Stimulated activated CD8-positive, alpha-beta memory T cell treated with anti-CD3 and anti-CD28 coated beads, Interleukin-4, amount 100 ng/mL, for 48 hours (primary cell): ENCODE measurements at regions not wholly inside any gene's neighbourhood (a gene's known extent, or its start where the extent isn't known, plus 50 kb on each side); places are given as distances from the start of the nearest gene placed in this dataset.
"Not testable (repeated sequence)": the region's sequence is repeated elsewhere in the genome, so short reads cannot be mapped to it uniquely, and the experiment has no call there.

Source experiments
- DNase-seq: peaks from one replicate; pipeline ENCODE4 v3.0.0-alpha.2; 2020

DNA sequence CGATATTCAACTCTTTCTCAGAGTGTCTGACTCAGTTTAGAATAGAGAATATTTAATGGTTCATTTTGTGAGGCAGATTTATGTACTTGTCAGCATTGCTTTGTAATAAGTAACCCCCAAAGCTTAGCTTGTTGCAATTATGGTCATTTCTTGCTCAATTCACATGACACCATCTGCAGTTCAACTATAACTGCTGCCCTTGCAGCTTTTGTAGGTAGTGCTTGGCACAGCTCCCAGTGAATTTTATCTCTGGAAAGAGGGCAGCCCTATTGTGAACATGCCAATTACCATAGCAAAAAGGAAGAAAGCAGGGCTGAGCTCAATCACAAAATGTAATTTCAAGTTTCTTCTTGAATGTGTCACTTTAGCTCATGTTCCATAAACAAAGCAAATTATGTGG lies 1587.7 kb upstream of the ACO1 start:
- no peak for DNase-seq

DNA sequence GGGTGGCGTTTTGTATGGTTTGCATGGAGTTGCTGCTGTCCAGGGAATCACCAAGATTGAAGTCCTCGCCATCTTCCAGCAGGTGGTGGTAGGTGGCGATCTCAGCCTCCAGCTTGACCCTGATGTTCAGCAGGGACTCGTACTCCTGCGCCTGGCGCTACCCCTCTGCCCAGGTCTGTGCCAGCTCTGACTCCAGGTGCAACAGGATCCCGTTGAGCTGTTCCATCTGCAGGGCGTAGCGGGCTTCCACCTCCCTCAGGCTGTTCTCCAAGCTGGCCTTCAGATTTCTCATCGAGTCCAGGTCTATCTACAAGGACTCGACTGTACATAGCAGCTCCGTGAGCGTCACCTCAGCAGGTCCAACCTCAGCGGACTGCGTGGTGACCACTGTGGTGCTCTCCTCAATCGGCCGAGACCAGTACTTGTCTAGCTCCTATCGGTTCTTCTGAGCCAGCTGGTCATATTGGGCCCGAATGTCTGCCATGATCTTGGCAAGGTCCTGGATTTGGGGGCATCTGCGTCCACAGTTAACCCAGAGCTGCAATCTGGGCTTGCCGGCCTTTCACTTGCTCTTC lies 1584.8 kb upstream of the ACO1 start:
- DNase-seq = no peak

DNA sequence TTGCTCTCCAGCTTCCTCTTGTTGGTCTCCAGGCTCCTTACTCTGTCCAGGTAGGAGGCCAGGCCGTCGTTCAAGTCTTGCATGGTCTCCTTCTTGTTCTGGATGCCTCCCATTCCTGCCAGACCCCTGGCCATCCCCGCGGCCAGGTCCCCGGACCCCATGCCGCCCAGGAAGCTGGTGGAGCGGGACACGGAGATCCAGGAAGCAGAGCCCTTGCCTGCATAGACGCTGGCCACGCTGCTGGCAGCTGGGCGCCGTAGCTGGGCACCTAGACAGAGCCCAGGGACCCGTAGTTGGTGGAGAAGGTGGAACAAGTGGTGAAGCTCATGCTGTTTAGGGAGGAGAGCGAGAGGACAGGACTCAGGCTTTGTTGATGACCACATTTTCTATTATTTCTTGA lies 1584.0 kb upstream of the ACO1 start:
- no peak for DNase-seq

DNA sequence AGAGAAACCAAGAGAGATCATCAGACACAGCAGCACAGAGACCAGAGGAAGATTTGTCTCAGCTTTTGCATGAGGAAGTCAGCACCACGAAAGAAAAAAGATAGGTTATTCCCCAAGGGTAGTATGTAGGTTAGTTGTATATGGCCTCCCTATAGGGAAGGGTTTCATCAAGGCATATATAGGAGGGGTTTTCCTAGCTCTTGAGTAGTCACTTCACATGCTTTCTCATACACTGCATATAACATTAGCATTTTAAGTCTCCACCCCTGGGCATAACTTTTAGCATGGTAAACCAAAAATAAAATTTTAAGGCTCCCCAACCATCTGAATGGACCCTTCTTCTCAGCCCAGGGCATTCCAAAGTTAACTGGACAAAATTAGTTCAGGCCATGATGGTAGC lies 1571.6 kb upstream of the ACO1 start:
- DNase-seq = no peak

DNA sequence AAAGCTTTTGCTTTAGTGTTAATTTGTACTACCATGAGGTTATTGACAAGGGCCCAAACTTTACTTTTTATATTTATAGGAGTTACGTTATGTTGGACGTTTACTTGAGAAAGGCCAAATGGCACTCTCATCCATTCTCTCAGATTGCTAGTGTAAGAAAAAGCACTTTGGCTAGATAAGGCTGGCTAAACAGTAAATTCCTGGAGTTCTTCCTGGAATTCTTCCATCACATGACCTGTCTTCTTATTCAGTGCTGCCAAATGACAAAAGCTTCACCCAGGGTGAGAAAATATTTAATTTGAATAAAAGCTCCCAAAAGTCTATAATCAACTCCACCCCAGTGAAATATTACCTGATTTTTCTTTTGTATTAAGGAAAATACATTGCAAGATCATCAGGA lies 1568.9 kb upstream of the ACO1 start:
- DNase-seq = no peak

DNA sequence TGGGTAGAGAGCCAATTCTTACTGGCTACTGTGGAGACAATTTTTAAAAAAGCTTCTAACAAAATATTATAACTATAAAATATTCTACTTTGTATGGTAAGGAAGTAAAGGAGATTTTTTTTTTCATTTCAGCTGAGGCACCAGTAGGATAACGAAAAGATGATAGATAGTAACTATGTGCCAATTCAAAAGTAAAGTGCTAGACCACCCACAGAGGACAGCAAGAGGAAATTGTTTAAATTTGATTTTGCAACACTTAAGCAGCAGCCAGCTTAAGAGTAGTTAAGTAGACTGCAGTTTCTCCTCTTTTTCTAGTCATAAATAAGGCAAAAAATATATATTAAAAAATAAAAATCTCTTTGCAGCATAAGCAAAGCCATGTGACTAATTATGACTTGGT lies 1539.3 kb upstream of the ACO1 start:
- no peak for DNase-seq

DNA sequence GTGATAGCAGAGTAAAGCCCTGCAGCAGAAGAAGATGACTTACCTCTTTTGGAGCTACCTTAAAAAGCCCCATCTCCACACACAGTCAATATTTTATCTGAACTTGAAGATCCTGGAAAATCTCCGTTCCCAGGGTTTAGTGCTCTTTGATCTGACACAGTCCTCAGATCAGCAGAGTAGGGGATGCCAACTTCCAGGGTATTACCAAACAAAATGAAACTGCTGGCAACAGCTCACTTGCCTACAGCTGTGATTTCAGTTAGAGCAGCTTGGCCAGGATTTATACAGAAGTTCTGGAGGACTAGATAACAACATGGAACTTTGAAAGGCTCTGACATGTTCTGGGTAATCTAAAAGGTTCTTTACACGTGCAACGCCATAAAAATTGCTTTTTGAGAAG lies 1537.8 kb upstream of the ACO1 start:
- no peak for DNase-seq

DNA sequence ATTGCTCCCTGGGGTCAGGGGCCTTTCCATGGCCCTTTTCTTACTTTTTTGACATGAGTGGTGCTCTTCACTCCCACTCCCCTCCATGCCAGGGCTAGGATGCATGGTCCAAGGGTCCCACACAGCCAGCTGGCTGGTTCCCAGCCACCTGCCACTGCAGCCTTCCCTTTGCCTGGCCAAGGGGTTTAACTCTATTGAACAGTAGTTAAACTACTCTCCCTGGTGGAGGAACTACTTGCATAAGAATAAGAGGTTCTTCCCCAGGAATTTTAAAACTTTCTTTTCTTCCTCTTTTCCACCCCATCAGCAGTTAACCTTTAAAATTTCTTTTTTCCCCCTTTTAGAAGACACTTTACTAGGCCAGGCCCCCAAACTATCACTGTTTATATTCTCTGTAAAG lies 1532.8 kb upstream of the ACO1 start:
- DNase-seq = no peak

DNA sequence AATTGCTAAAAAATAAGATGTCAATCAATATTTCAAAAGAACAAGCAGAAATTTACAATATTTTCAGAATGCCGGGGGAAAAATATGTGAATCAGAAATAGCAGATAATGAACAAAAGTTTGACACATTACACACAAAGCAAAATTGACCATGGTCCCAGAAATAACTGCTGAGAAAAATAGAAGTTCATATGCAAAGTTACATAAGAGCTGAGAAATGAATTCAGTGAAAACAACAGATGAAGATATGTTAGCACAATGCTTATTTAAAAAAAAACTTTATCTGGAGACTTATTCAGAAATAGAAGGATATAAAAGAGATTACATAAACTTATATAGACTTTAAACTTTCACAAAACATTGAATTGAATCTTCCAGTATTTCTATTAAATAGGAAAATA lies 1483.7 kb upstream of the ACO1 start:
- DNase-seq = no peak

DNA sequence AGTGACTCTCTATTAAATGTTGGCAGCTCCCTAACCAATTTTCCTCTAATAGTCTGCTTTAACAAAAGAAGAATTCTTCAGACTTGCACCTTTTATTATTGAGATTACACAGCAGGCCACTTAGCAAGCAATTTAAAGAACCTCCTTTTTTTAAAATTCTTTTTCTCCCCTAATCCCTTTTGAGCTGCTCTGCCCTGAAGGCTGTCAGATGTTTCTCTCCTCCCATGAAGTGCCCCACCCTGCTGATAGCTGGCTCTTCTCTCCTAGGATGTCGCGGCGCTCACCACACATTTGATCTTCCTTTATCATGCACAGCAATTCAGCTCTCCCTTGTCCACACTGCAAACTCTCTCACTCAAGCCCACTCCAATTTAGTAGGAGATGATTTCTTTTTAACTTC lies 1471.1 kb upstream of the ACO1 start:
- no peak for DNase-seq

DNA sequence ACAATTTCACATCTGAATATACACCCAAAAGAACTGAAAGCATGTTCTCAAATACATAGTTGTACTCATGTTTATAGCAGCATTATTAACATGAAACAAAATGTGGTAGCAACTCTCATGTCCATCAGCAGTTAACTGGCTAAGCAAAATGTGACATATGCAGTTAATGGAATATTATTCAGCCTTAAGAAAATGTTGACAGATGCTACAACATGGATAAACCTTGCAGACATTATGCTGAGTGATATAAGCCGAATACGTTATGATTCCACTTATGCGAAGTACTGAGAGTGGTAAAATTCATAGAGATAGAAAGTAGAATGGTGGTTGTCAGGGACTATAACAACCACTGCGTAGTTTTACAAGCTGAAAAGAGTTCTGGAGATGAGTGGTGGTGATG lies 1469.0 kb upstream of the ACO1 start:
- no peak for DNase-seq

DNA sequence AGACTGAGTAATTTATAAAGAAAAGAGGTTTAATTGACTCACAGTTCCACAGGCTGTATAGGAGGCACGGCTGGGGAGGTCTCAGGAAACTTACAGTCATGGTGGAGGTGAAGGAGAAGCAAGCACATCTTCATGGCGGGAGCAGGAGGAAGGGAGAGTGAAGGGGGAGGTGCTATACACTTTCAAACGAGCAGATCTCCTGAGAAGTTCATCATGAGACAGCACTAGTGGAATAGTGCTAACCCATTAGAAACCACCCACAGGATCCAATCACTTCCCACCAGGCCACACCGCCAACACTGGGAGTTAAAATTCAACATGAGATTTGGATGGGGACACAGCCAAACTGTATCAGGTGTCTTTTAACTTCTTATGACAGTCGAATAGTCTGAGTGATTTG lies 1459.3 kb upstream of the ACO1 start:
- no peak for DNase-seq

DNA sequence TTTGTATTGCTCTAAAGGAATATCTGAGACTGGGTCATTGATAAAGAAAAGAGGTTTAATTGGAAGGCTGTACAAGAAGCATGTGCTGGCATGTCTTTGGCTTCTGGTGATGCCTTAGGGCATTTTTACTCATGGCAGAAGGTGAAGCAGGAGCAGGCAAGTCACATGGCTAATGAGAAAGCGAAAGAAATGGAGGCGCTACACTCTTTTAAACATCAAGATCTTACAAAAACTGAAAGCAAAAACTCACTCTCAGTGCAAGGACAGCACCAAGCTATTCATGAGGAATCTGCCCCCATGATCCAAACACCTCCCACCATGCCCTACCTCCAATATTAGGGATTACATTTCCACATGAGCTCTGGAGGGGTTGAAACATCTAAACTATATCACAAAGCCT lies 1458.8 kb upstream of the ACO1 start:
- no peak for DNase-seq

DNA sequence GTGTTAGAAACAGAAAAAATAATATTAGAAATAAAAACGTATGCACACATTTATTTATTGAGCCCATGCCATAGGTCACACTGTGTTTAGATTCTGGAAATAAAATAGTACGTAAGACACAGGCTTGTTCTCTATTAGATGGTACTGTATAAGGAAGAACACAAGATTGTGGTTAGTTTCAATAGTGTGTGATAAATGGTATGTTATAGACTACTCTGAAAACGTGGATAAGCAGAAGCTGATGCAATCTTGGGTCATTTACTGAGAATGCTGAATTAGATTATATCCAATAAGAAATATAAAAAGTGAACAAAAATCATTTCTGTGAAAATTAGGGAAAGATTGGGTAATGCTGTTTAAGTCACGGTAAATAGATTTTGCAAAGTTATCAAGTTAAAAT lies 1456.4 kb upstream of the ACO1 start:
- DNase-seq = no peak

DNA sequence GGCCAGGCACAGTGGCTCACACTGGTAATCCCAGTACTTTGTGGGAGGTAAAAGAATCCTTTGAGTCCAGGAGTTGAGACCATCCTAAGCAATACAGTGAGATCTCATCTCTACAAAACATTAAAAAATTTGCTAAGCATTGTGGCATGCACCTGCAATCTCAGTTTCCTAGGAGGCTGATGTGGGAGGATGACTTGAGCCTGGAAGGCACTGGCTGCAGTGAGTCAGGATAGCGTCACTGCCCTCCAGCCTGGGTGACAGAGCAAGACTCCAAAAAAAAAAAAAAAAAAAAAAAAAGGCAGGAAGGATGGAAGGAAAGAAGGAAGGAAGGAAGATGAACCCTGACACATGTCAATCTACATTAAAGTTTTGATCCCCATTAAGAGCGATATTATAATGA lies 1452.2 kb upstream of the ACO1 start:
- no peak for DNase-seq

DNA sequence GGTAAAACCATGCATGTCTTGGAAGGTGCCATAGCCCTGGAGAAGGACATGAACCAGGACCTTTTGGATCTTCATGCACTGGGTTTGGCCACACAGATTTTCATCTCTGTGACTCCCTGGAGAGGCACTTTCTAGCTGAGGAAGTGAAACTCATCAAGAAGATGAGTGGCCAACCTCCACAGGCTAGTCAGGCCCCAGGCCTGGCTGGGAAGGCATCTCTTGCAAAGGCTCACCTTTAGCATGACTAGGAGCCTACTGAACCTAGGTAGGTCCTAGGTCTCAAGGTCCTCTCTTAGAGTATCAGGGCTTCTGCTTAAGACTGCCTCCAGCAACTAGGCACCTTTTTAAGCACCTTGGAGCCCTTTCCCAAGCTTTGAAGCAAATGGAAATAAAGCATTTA lies 1448.7 kb upstream of the ACO1 start:
- DNase-seq = no peak

DNA sequence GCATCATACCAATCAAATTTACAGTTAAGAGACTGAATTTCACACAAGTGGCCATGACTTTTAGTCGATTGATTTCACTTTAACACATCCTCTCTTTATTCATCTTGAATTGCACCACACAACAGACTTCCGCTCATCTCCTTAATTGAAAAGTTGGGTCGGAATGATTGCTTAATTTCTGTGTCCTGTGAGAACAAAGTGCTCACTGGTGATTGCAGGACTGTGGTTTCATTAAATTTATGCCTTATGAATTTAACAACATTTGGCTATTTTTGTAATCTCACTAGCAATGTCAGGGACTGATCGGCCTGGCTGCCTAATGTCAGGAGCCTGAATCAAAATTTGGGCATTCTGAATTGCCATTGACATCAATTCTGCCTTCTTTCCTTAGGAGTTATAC lies 1447.3 kb upstream of the ACO1 start:
- DNase-seq = no peak

DNA sequence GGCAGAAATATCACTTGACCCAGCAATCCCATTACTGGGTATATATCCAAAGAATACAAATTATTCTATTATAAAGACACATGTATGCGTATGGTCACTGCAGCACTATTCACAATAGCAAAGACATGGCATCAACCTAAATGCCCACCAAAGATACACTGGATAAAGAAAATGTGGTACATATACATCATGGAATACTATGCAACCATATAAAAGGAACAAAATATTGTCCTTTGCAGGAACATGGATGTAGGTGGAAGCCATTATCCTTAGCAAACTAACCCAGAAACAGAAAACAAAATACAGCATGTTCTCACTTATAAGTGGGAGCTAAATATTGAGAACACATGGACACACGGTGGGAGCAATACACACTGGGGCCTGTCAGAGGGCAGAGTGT lies 1441.6 kb upstream of the ACO1 start:
- not testable (repeated sequence) for DNase-seq

DNA sequence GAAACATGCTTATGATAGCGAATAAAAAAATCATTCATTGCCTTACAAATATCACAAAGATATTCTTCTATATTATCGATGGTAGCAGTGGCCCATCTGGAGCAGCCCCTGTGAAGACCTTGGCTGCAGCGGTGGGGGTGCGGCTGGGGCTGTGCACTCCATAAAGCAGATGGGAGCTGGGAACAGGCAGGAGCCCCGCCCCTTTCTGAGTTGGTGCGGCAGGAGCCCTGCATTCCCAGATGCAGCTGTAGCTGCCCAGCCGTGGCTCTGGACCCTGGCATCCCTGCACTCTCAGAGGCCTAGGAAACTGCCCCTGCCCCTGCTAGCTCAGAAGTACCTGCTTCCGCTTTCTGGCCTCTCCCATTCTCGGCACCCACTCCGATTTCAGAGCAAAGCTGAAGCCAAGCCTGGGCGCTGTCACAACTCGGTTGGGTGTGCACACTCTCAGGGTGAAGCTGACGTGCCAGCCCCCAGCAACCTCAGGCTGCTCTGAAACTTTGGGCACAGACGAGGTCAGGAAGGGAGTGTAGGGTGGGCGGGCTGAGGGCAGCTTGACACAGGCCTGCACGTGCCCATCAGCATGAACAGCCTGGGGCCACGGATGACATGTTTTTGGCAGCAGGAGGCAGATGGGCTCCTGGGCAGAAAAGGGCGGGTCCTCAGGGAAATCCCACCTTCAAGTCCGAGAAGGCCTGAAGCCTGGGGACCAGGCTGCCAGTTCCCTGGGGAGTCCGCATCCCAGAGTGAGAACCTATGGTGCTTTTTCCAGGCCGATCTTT lies 1440.8 kb upstream of the ACO1 start:
- DNase-seq = no peak

DNA sequence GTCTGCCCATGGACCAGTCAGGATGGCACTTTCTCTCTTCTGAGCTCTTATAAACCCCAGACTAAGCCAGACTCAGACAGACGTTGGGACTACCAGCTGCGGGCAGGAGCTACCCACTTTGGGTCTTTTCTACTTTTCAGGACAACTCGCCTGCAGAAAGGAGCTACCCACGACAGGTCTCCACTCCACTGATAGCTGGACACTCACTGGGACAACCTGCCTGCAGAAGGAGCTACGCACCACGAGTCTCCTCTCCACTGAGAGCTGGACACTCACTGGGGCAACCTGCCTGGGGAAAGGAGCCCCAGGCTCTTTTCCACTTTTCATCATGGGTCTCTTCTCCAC lies 1440.2 kb upstream of the ACO1 start:
- no peak for DNase-seq

DNA sequence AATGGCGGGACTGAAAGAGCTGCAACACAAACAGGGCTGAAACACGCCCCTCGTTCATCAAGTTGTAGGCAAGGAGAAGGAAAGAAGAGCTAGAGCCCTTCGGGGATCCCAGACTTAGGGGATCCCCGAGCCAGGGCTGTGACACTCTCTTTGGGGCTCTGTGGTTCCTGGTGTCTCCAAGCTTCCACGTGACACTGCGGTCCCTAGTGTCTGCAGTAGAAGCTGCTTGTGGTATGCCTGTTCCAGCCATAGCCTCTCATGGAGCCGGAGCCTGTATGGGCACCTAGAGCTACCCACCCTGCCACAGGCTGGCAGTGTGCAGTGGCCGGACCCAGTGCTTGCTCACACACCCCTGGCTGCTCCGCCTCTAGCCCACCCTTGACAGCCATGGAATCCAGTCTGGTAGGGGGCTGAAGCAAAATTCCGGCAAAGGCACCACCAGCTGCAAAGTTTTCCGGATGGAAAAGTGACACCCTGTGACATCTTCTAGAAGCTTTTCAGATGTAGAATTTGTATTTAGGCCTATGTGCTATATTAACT lies 1439.6 kb upstream of the ACO1 start:
- DNase-seq = no peak

DNA sequence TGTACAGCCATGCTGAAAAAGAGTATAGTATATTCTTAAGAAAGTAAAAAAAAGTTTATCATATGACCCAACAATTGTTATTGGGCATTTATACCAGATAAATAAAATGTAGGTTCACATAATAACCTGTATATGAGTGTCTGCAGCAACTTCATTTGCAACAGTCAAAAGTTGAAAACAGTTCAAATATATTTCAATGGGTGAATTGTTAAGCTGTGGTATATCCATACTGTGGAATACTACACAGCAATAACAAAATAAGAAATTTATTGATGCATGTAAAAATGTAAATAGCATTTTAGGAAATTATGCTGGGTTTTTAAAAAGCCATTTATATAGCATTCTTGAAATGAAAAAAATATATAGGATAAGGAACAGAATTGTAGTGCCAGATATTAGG lies 1420.1 kb upstream of the ACO1 start:
- no peak for DNase-seq

DNA sequence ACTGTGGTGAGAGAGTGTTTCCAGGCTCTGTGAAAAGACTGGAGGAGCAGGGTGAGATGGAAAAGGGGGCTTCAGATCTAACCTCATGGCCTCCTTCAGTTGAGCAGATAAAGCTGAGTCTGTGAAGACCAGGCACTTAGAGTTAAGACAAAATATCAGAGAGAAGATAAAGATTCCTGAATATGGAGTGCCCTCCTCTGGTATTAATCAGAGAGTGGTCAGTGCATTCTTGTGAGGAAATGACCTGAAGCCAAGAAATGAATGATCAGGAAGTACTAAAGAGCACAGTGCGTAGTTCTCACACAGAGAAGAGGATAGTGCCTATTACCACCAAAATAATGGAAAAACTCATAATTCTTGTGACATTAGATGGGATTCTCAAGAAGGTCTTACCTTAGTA lies 1417.0 kb upstream of the ACO1 start:
- no peak for DNase-seq

DNA sequence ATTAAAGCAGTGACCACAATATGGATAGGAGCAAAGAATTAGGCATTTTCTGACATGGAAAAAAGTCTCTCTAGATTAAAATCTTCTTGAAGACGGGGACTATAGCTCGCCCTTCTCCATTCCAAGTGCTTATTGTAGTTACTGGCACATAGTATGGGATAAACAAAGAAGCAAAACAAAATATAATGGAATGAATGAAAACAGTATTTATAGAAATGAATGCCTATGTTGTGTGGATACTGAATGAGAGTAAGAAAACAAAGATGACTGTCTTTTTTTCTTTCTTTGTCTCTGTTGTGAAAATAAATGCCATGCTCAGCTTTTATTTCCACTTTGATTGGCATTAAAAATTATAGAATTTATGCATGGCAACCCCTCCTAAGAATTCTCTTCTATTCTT lies 1414.3 kb upstream of the ACO1 start:
- no peak for DNase-seq

DNA sequence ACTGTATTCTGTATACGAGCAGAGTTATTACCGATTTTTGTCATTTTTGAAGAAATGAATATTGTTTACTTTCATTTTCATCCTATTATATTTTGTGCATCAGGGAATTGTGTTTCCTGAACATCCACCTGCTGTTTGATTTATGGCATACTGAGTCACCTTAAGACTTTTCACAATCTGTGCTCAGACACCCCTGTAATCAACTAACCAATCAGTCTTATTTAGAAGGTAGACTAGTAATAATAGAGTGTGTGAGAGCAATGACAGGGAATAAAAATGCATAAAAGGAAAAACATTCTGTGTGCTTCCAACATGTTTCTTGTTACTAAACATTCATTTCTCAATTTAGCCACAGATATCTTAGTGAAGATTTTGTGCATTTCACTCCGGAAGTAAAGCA lies 1413.6 kb upstream of the ACO1 start:
- no peak for DNase-seq
